ENCODE measurements at regions not wholly inside any gene's neighbourhood (a gene's known extent, or its start where the extent isn't known, plus 50 kb on each side); places are given as distances from the start of the nearest gene placed in this dataset.

- no peak for DNase-seq (ENCODE audit: low read depth)
Observed at GRCh38 chr1:175826705-175827104, 83.3 kb upstream of the TNR start.

GRCh38 chr1:175824079-175824478 is 80.7 kb upstream of the TNR start:
- no peak for DNase-seq (ENCODE audit: low read depth)

GRCh38 chr1:175823406-175823805 is 80.0 kb upstream of the TNR start:
- DNase-seq (ENCODE audit: low read depth): no peak

- DNase-seq (ENCODE audit: low read depth): no peak
Observed at GRCh38 chr1:175822580-175822979, 79.2 kb upstream of the TNR start.

- DNase-seq (ENCODE audit: low read depth): no peak
Observed at GRCh38 chr1:175820456-175821025, 77.1 kb upstream of the TNR start.

GRCh38 chr1:175818929-175819328 is 75.5 kb upstream of the TNR start:
- no peak for DNase-seq (ENCODE audit: low read depth)

- DNase-seq (ENCODE audit: low read depth): no peak
Observed at GRCh38 chr1:175817445-175817844, 74.0 kb upstream of the TNR start.

- no peak for DNase-seq (ENCODE audit: low read depth)
Observed at GRCh38 chr1:175814885-175815284, 71.5 kb upstream of the TNR start.

- DNase-seq (ENCODE audit: low read depth): no peak
Observed at GRCh38 chr1:175812936-175813335, 69.5 kb upstream of the TNR start.

GRCh38 chr1:175810305-175810704 is 66.9 kb upstream of the TNR start:
- no peak for DNase-seq (ENCODE audit: low read depth)

GRCh38 chr1:175808999-175809398 is 65.6 kb upstream of the TNR start:
- no peak for DNase-seq (ENCODE audit: low read depth)

GRCh38 chr1:175808573-175808972 is 65.2 kb upstream of the TNR start:
- DNase-seq (ENCODE audit: low read depth): no peak

GRCh38 chr1:175804561-175804960 is 61.2 kb upstream of the TNR start:
- no peak for DNase-seq (ENCODE audit: low read depth)

GRCh38 chr1:175803413-175803812 is 60.0 kb upstream of the TNR start:
- no peak for DNase-seq (ENCODE audit: low read depth)

- no peak for DNase-seq (ENCODE audit: low read depth)
Observed at GRCh38 chr1:175802407-175803123, 59.2 kb upstream of the TNR start.

- no peak for DNase-seq (ENCODE audit: low read depth)
Observed at GRCh38 chr1:175801979-175802378, 58.6 kb upstream of the TNR start.

- no peak for DNase-seq (ENCODE audit: low read depth)
Observed at GRCh38 chr1:175797576-175797975, 54.2 kb upstream of the TNR start.

GRCh38 chr1:175794586-175794985 is 51.2 kb upstream of the TNR start:
- DNase-seq (ENCODE audit: low read depth): no peak

GRCh38 chr1:175793617-175794016 is 50.2 kb upstream of the TNR start:
- DNase-seq (ENCODE audit: low read depth): no peak
